Heart left ventricle (tissue), 16 donors: ENCODE measurements at regions not wholly inside any gene's neighbourhood (a gene's known extent, or its start where the extent isn't known, plus 50 kb on each side); places are given as distances from the start of the nearest gene placed in this dataset.
"Not testable (repeated sequence)": the region's sequence is repeated elsewhere in the genome, so short reads cannot be mapped to it uniquely, and the experiment has no call there.

Experiments
- ATAC-seq, 4 donors: fragments of 200-7000 bp; cut with Tn5 transposase; one replicate each; pipeline ENCODE4 v1.9.1; 2020 to 2022; ENCODE audit warnings: moderate library complexity in 4 of 4, mild to moderate bottlenecking in 3 of 4, moderate number of reproducible peaks in 1 of 4
- DNase-seq, 5 donors: peaks; one replicate each; pipeline ENCODE4 v3.0.0-alpha.2; 2020
- H3K27ac ChIP-seq, 12 donors: fragments of 200-600 bp; sonication (generic) in 4 of 12; one replicate each; pipeline versions ENCODE4 v1.5.0 to v1.8.0; 2016 to 2022; ENCODE audit warnings: mild to moderate bottlenecking in 2 of 12
- H3K27me3 ChIP-seq, 9 donors: fragments of 200-600 bp; sonication (generic) in 2 of 9; one replicate each; pipeline versions ENCODE4 v1.5.1 to v1.8.0; 2016 to 2022; ENCODE audit warnings: mild to moderate bottlenecking in 3 of 9
- H3K36me3 ChIP-seq, 9 donors: fragments of 200-600 bp; sonication (generic) in 2 of 9; one replicate each; pipeline versions ENCODE4 v1.5.0 to v1.8.0; 2018 to 2022; ENCODE audit warnings: mild to moderate bottlenecking in 2 of 9
- H3K4me1 ChIP-seq, 12 donors: fragments of 200-600 bp; sonication (generic) in 4 of 12; one replicate each; pipeline versions ENCODE4 v1.5.0 to v1.8.0; 2016 to 2022; ENCODE audit warnings: mild to moderate bottlenecking in 3 of 12
- H3K4me3 ChIP-seq, 12 donors: fragments of 200-600 bp; sonication (generic) in 4 of 12; one replicate each; pipeline versions ENCODE4 v1.5.0 to v1.8.0; 2017 to 2022; ENCODE audit warnings: mild to moderate bottlenecking in 9 of 12, moderate library complexity in 4 of 12
- H3K9me3 ChIP-seq, 12 donors: fragments of 200-600 bp; sonication (generic) in 4 of 12; one replicate each; pipeline versions ENCODE4 v1.5.0 to v1.8.0; 2016 to 2022; ENCODE audit warnings: mild to moderate bottlenecking in 1 of 12
- WGBS, 4 donors: extraction: QIAGEN DNeasy Blood & Tissue Kit in 2 of 4; methylation state at CpG; one replicate each; pipeline versions ENCODE4 v1.1.5 to v1.1.7; 2013 to 2018; 5-methylcytosine and 5-hydroxymethylcytosine counted together
- intact Hi-C, 10 donors: fragments of 100-400 bp; cut with DNase I; formaldehyde crosslinking; loops; one replicate each; pipeline versions ENCODE4 v1.11.1 to v1.14.2; 2022
- donor health status: ischemic (EF 13 %, LVEDD 7.1; RV severe dilation, severe dysfunction).
- donor health status: healthy with polysubstance abuse.
- donor health status: DM: no; HTN: yes; CAD: no.
- donor health status: DM: no; HTN: no; CAD: no.
- donor health status: ischemic (EF 25% LVEDD 6.9; RV normal size, moderate dysfunction).
- donor health status: ischemic (EF 25% LVEDD 5.7; RV mildly dilated, moderate dysfunction).
- donor health status: healthy.
- donor health status: DM: yes; HTN: yes; CAD: no.
- donor health status: ischemic (EF 35%, LVEDD 5.7; RV mildly dilated, moderate dysfunction).
- donor health status: nonischemic (EF 11% LVEDD 7.7; RV severe dilation, severe dysfunction).
- donor health status: DM: yes; HTN: yes; CAD: no.
- donor health status: PGD.
- donor health status: ischemic (EF 29% LVEDD 5.4; RV normal size, mild dysfunction).
- donor health status: nonischemic (EF 23%, LVEDD 6.1; RV moderate dilation, normal function).

GRCh38 chr2:89960570-89960969, 1269.1 kb downstream of the RPIA start:
- H3K27ac ChIP-seq, DNase-seq, H3K9me3 ChIP-seq, H3K4me1 ChIP-seq, H3K27me3 ChIP-seq, ATAC-seq, H3K4me3 ChIP-seq, H3K36me3 ChIP-seq, intact Hi-C loops: not testable (repeated sequence)
- WGBS, 4 donors, result no CpG with 5 or more reads among the region's 2 CpGs

- H3K4me3 ChIP-seq, H3K36me3 ChIP-seq, H3K4me1 ChIP-seq, DNase-seq, H3K27ac ChIP-seq, ATAC-seq, intact Hi-C loops, H3K9me3 ChIP-seq, H3K27me3 ChIP-seq: not testable (repeated sequence)
- 34 to 60% (median 39%) methylated on average over 2 to 3 of the region's 3 CpGs for WGBS, 4 donors
Observed at GRCh38 chr2:89968567-89968966, 1277.1 kb downstream of the RPIA start.

GRCh38 chr2:89969190-89969589, 1277.7 kb downstream of the RPIA start:
- 51 to 80% (median 59%) methylated on average over 2 to 4 of the region's 4 CpGs for WGBS, 4 donors
- H3K4me1 ChIP-seq, intact Hi-C loops, DNase-seq, ATAC-seq, H3K27me3 ChIP-seq, H3K36me3 ChIP-seq, H3K9me3 ChIP-seq, H3K4me3 ChIP-seq, H3K27ac ChIP-seq: not testable (repeated sequence)

- H3K27ac ChIP-seq, DNase-seq, H3K9me3 ChIP-seq, H3K27me3 ChIP-seq, H3K4me3 ChIP-seq, H3K36me3 ChIP-seq, ATAC-seq, intact Hi-C loops, H3K4me1 ChIP-seq: not testable (repeated sequence)
- WGBS, 4 donors, result 77 to 94% (median 85%) methylated on average over 3 of the region's 3 CpGs
Observed at GRCh38 chr2:89973849-89974248, 1282.4 kb downstream of the RPIA start.

- H3K27me3 ChIP-seq, H3K4me1 ChIP-seq, H3K27ac ChIP-seq, H3K36me3 ChIP-seq, H3K9me3 ChIP-seq, ATAC-seq, H3K4me3 ChIP-seq, intact Hi-C loops, DNase-seq: not testable (repeated sequence)
- WGBS, 4 donors, result 54 to 57% (median 56%) methylated on average over 2 of the region's 2 CpGs
Observed at GRCh38 chr2:89979826-89980537, 1288.5 kb downstream of the RPIA start.

- intact Hi-C loops, H3K27ac ChIP-seq, H3K4me1 ChIP-seq, ATAC-seq, H3K4me3 ChIP-seq, H3K27me3 ChIP-seq, H3K9me3 ChIP-seq, H3K36me3 ChIP-seq, DNase-seq: not testable (repeated sequence)
- WGBS, 4 donors, result 42 to 53% (median 49%) methylated on average over 4 of the region's 4 CpGs
Observed at GRCh38 chr2:89982246-89982645, 1290.8 kb downstream of the RPIA start.

GRCh38 chr2:89985650-89986049, 1294.2 kb downstream of the RPIA start:
- intact Hi-C loops, DNase-seq, H3K9me3 ChIP-seq, H3K27me3 ChIP-seq, ATAC-seq, H3K36me3 ChIP-seq, H3K4me1 ChIP-seq, H3K4me3 ChIP-seq, H3K27ac ChIP-seq: not testable (repeated sequence)
- WGBS, 4 donors, result no CpG with 5 or more reads among the region's 3 CpGs

GRCh38 chr2:89986532-89986931, 1295.1 kb downstream of the RPIA start:
- H3K27ac ChIP-seq, DNase-seq, intact Hi-C loops, H3K4me3 ChIP-seq, H3K27me3 ChIP-seq, ATAC-seq, H3K36me3 ChIP-seq, H3K4me1 ChIP-seq, H3K9me3 ChIP-seq: not testable (repeated sequence)
- 64 to 75% (median 69%) methylated on average over 2 to 4 of the region's 4 CpGs for WGBS, 4 donors

GRCh38 chr2:89996779-89997178, 1305.3 kb downstream of the RPIA start:
- H3K4me1 ChIP-seq, H3K36me3 ChIP-seq, ATAC-seq, H3K27ac ChIP-seq, intact Hi-C loops, DNase-seq, H3K27me3 ChIP-seq, H3K9me3 ChIP-seq, H3K4me3 ChIP-seq: not testable (repeated sequence)

GRCh38 chr2:90004553-90004952, 1313.1 kb downstream of the RPIA start:
- H3K27ac ChIP-seq, ATAC-seq, H3K27me3 ChIP-seq, H3K4me1 ChIP-seq, DNase-seq, H3K9me3 ChIP-seq, H3K4me3 ChIP-seq, intact Hi-C loops, H3K36me3 ChIP-seq: not testable (repeated sequence)

- DNase-seq, H3K4me1 ChIP-seq, H3K9me3 ChIP-seq, H3K27ac ChIP-seq, H3K36me3 ChIP-seq, H3K27me3 ChIP-seq, ATAC-seq, H3K4me3 ChIP-seq, intact Hi-C loops: not testable (repeated sequence)
- 8 to 54% (median 46%) methylated on average over 1 to 3 of the region's 4 CpGs for WGBS, 4 donors
Observed at GRCh38 chr2:90010442-90011100, 1319.1 kb downstream of the RPIA start.
